HG03045 (cell line): ENCODE measurements at regions not wholly inside any gene's neighbourhood (a gene's known extent, or its start where the extent isn't known, plus 50 kb on each side); places are given as distances from the start of the nearest gene placed in this dataset.

Experiments used
- ATAC-seq: cut with Tn5 transposase; IDR thresholded peaks from one replicate; pipeline ENCODE4 v1.9.1; 2021; ENCODE audit warnings: mild to moderate bottlenecking, moderate library complexity; ENCODE audit not compliant: unreplicated experiment

- no peak for ATAC-seq
Observed at GRCh38 chr3:193780397-193780796, 187.4 kb downstream of the OPA1 start.

GRCh38 chr3:193780810-193781478 lies 187.9 kb downstream of the OPA1 start:
- no peak for ATAC-seq

- no peak for ATAC-seq
Observed at GRCh38 chr3:193782276-193782647, 189.3 kb downstream of the OPA1 start.

- no peak for ATAC-seq
Observed at GRCh38 chr3:193782747-193783146, 189.7 kb downstream of the OPA1 start.

- ATAC-seq, result no peak
Observed at GRCh38 chr3:193783166-193783896, 190.3 kb downstream of the OPA1 start.

GRCh38 chr3:193784822-193785221 lies 191.8 kb downstream of the OPA1 start:
- no peak for ATAC-seq

- ATAC-seq, result no peak
Observed at GRCh38 chr3:193787496-193787870, 194.5 kb downstream of the OPA1 start.

GRCh38 chr3:193788189-193788991 lies 195.4 kb downstream of the OPA1 start:
- peak; percentile 66 for ATAC-seq

GRCh38 chr3:193789455-193789854 lies 196.4 kb downstream of the OPA1 start:
- ATAC-seq, result no peak

- ATAC-seq, result no peak
Observed at GRCh38 chr3:193790086-193790990, 197.3 kb downstream of the OPA1 start.

- ATAC-seq, result no peak
Observed at GRCh38 chr3:193791041-193792032, 198.3 kb downstream of the OPA1 start.

- ATAC-seq, result no peak
Observed at GRCh38 chr3:193793123-193793522, 200.1 kb downstream of the OPA1 start.

GRCh38 chr3:193794002-193794881 lies 201.2 kb downstream of the OPA1 start:
- no peak for ATAC-seq

- ATAC-seq, result no peak
Observed at GRCh38 chr3:193795062-193795690, 202.2 kb downstream of the OPA1 start.

- ATAC-seq, result no peak
Observed at GRCh38 chr3:193796089-193796488, 203.1 kb downstream of the OPA1 start.

GRCh38 chr3:193797566-193797965 lies 204.6 kb downstream of the OPA1 start:
- no peak for ATAC-seq

- no peak for ATAC-seq
Observed at GRCh38 chr3:193798051-193798450, 205.0 kb downstream of the OPA1 start.
